ENCODE measurements at regions not wholly inside any gene's neighbourhood (a gene's known extent, or its start where the extent isn't known, plus 50 kb on each side); places are given as distances from the start of the nearest gene placed in this dataset.

DNA sequence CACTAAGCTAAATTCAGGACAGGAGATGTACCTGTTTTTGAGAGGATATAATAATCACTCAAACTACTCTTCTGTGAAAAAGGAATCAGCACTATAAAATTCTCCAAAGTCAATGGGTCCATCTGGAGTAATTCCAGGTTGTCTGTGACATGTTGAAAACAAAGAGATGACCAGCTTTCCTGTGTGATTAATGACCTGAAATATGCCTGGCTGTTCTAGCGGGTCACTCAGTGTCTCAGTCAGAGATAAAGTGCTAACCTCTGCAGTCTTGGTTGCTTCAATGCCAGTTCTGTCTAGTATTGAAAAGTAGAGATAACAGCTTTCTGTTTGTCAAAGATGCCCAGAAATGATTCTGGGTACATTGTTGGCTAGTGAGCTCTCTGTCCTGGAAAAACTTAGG, 722.6 kb upstream of the TENM4 start:
- TF ChIP-seq, protein P1, sequence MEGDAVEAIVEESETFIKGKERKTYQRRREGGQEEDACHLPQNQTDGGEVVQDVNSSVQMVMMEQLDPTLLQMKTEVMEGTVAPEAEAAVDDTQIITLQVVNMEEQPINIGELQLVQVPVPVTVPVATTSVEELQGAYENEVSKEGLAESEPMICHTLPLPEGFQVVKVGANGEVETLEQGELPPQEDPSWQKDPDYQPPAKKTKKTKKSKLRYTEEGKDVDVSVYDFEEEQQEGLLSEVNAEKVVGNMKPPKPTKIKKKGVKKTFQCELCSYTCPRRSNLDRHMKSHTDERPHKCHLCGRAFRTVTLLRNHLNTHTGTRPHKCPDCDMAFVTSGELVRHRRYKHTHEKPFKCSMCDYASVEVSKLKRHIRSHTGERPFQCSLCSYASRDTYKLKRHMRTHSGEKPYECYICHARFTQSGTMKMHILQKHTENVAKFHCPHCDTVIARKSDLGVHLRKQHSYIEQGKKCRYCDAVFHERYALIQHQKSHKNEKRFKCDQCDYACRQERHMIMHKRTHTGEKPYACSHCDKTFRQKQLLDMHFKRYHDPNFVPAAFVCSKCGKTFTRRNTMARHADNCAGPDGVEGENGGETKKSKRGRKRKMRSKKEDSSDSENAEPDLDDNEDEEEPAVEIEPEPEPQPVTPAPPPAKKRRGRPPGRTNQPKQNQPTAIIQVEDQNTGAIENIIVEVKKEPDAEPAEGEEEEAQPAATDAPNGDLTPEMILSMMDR (IDR thresholded peaks at IDR 0.05), result no peak
- no peak for TF ChIP-seq POLR2A (IDR thresholded peaks at IDR 0.05)
